HG03457 (cell line): ENCODE measurements at regions not wholly inside any gene's neighbourhood (a gene's known extent, or its start where the extent isn't known, plus 50 kb on each side); places are given as distances from the start of the nearest gene placed in this dataset.
"Not testable (repeated sequence)": the region's sequence is repeated elsewhere in the genome, so short reads cannot be mapped to it uniquely, and the experiment has no call there.

ENCODE experiments used
- ATAC-seq: cut with Tn5 transposase; IDR thresholded peaks from one replicate; pipeline ENCODE4 v1.9.1; 2021; ENCODE audit warnings: moderate number of reproducible peaks; ENCODE audit not compliant: unreplicated experiment

DNA sequence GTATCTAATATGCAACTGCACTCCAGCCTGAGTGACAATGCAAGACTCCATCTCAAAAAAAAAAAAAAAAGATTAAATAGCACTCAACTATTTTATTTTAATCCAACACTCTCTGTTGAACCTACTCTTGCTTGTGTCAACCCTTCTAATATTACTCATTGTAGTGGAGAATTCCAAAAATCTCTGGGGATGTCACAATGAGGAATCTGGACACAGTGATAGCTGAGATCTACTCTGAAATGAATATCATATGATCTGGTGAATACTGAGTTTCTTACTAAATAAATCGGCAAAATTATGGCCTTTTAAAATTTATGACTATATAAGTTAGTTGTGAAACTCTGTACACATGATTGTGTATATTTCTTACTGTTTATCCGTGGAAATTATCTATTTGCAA lies 418.2 kb downstream of the BCAT1 start:
- no peak for ATAC-seq

GRCh38 chr12:24527102-24527501 lies 421.8 kb downstream of the BCAT1 start:
- no peak for ATAC-seq

- ATAC-seq: no peak
These were observed 426.2 kb downstream of the BCAT1 start for GRCh38 chr12:24522736-24523135.

DNA sequence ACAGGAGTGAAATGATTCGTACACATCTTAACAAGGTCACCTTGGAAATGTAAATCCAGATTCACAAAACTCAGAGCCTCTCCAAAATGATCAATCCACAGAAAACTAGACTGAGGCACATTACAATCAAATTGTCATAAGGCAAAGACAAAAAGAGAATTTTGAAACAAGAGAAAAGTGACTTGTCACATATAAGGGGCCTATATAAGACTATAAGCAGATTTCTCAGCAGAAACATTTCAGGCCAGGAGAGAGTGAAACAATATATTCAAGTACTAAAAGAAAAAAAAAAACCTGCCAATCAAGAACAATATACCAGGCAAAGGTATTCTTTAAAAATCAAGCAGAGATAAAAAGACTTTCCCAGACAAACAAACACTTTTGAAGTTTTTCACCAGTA lies 429.1 kb downstream of the BCAT1 start:
- no peak for ATAC-seq

DNA sequence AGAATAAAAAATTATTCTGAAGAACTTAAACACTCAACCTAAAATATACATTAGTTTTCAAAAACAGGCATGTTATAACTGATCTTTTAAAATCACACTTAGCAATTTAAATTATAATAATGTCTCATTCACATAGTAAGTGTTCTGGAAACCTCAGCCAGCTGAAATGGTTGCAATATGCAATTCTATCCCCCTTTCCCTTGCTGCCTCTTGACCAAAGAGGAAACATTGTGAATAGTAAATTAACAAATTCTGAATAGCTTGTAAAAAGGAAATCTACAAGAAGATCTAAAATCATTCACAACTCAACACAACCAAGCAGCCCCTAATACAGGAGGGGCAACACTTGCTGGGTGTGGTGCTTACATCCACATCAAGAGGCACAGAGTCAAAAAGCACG lies 431.9 kb downstream of the BCAT1 start:
- no peak for ATAC-seq

DNA sequence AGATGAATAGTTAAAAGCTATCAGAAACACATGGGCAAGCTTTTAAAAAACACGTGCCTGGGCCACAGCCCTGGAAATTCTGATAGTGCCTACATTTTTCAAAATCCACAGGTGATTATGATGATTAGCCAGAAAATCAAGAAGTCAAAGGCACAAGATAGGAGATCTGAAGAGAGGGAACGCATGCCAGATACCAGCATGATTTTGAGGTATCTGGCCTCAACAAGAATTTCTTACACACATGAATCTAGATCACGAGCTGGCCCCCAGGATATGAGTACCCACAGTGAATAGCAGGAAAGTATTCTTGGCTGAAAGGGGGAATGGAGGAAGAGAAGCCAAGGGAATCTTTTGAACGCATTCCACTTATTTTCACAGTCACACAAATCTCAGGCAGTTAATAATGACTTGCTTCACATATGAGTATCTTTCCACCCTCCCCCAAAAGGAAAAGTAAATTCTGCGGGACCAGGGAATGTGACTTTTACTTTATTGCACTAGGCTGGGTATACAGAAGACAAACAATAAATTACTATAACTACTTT lies 438.2 kb downstream of the BCAT1 start:
- no peak for ATAC-seq

GRCh38 chr12:24507827-24508226 lies 441.1 kb downstream of the BCAT1 start:
- no peak for ATAC-seq

DNA sequence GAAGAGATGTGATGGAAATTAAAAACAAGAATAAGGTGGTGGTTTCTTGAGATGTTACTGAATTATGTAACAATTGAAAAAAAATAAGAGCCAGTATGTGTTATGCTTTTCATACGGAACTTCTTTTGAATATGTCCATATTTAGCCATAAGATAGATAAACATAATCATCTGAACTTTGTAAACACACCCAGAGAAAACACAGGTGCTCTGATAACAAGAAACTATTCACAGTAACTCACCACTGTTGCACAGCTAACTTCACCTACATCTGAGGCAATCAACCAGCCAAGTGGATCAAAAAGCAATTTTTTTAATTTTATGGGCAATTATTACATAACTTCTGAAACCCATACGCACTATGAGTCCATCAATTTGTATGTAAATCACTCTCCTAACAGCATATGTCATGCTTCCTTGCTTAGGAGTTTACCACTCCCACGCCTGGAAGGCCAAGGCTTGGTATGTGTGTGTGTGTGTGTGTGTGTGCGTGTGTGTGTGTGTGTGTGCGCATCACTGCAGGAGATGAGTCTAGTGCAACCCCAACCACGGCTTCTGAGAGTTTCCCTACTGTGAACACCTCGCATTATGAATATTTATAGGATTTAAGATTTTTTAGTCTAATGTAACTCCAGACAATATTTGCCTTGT lies 443.4 kb downstream of the BCAT1 start:
- no peak for ATAC-seq

DNA sequence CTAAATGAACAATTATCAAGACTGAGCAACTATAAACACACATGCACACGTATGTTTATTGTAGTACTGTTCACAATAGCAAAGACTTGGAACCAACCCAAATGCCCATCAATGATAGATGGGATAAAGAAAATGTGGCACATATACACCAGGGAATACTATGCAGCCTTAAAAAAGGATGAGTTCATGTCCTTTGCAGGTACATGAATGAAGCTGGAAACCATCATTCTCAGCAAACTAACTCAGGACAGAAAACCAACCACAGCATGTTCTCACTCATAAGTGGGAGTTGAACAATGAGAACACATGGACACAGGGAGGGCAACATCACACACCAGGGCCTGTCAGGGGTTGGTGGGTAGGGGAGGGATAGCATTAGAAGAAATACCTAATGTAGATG lies 445.4 kb downstream of the BCAT1 start:
- ATAC-seq: not testable (repeated sequence)

GRCh38 chr12:24500831-24501230 lies 448.1 kb downstream of the BCAT1 start:
- ATAC-seq: no peak

DNA sequence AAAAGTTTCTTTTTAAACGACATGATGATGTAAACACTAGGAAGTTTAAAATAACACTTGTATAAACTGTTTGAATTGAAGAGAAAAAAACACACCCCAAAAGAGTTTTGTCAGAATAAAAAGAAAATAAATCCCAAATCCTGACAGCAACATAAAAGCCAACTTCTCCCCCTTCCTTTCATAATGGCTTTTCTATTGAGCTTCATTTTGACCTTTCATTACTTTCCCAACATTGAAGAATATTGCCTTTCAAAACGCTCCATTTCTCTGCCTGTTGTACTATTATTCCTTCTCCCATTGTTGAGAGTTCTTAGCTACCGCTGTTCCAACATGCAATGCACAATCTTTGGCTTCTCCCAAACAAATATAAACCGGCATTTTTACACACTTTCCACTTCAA lies 448.5 kb downstream of the BCAT1 start:
- ATAC-seq: no peak

- no peak for ATAC-seq
These were observed 449.5 kb downstream of the BCAT1 start for GRCh38 chr12:24499151-24500146.

GRCh38 chr12:24496755-24497154 lies 452.1 kb downstream of the BCAT1 start:
- ATAC-seq: no peak

- ATAC-seq: no peak
These were observed 454.5 kb downstream of the BCAT1 start for GRCh38 chr12:24494401-24494800.

GRCh38 chr12:24491968-24492367 lies 456.9 kb downstream of the BCAT1 start:
- no peak for ATAC-seq

- no peak for ATAC-seq
These were observed 459.0 kb downstream of the BCAT1 start for GRCh38 chr12:24489939-24490338.

GRCh38 chr12:24488906-24489619 lies 459.8 kb downstream of the BCAT1 start:
- ATAC-seq: no peak

- no peak for ATAC-seq
These were observed 460.8 kb downstream of the BCAT1 start for GRCh38 chr12:24488091-24488596.

GRCh38 chr12:24487606-24488005 lies 461.3 kb downstream of the BCAT1 start:
- ATAC-seq: no peak

GRCh38 chr12:24483732-24484131 lies 465.2 kb downstream of the BCAT1 start:
- no peak for ATAC-seq
